PC-9 (cell line): ENCODE measurements at regions not wholly inside any gene's neighbourhood (a gene's known extent, or its start where the extent isn't known, plus 50 kb on each side); places are given as distances from the start of the nearest gene placed in this dataset.

ENCODE experiments used
- EZH2 ChIP-seq: fragments of 200-600 bp; sonication (generic); IDR thresholded peaks from 2 replicates; pipeline ENCODE4 v1.8.0; 2017; ENCODE audit warnings: antibody characterized with exemption, low read depth
- TF ChIP-seq, protein P1 (sequence below): fragments of 200-600 bp; sonication (generic); conservative IDR thresholded peaks from 2 replicates; pipeline ENCODE4 v1.6.1; 2017; ENCODE audit warnings: mixed run types, antibody characterized with exemption, mild to moderate bottlenecking, moderate library complexity

DNA sequence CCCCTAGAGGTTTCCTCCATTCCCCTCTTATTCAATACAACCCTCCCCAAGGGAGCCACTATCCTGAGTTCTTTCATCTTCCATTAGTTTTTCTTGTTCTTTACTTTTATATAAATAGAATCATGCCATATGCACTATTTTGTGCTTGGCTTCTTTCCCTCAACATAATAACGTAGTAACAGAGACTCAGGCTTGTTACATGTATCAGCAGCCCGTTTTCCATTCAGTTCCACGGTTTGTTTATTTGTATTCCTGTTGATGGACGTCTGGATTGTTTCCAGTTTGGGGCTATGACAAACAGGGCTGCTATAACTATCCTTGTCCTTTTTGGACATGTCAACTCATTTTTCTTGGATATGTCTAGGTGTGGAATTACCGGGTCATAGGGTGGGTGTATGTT, 264.4 kb upstream of the MKI67 start:
- TF ChIP-seq, protein P1, sequence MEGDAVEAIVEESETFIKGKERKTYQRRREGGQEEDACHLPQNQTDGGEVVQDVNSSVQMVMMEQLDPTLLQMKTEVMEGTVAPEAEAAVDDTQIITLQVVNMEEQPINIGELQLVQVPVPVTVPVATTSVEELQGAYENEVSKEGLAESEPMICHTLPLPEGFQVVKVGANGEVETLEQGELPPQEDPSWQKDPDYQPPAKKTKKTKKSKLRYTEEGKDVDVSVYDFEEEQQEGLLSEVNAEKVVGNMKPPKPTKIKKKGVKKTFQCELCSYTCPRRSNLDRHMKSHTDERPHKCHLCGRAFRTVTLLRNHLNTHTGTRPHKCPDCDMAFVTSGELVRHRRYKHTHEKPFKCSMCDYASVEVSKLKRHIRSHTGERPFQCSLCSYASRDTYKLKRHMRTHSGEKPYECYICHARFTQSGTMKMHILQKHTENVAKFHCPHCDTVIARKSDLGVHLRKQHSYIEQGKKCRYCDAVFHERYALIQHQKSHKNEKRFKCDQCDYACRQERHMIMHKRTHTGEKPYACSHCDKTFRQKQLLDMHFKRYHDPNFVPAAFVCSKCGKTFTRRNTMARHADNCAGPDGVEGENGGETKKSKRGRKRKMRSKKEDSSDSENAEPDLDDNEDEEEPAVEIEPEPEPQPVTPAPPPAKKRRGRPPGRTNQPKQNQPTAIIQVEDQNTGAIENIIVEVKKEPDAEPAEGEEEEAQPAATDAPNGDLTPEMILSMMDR = no peak
- no peak for TF ChIP-seq EZH2
